GM12891 (cell line): ENCODE measurements at regions not wholly inside any gene's neighbourhood (a gene's known extent, or its start where the extent isn't known, plus 50 kb on each side); places are given as distances from the start of the nearest gene placed in this dataset.

Experiments
- POLR2A ChIP-seq: IDR thresholded peaks from 2 replicates; pipeline ENCODE4 v1.6.1; 2011; ENCODE audit warnings: low read depth, low read length, control low read depth
- POLR2AphosphoS5 ChIP-seq: IDR thresholded peaks from 2 replicates; pipeline ENCODE4 v1.6.1; 2011; ENCODE audit warnings: low read depth, low read length, control low read depth
- TAF1 ChIP-seq: IDR thresholded peaks from 2 replicates; pipeline ENCODE4 v1.6.1; 2011; ENCODE audit warnings: low read depth, low read length, control low read depth

- TF ChIP-seq POLR2AphosphoS5: no peak
- no peak for TF ChIP-seq TAF1
- TF ChIP-seq POLR2A: no peak
These were observed 767.4 kb upstream of the CDH10 start for GRCh38 chr5:25412116-25412661.
